H1 (cell line): ENCODE measurements at regions not wholly inside any gene's neighbourhood (a gene's known extent, or its start where the extent isn't known, plus 50 kb on each side); places are given as distances from the start of the nearest gene placed in this dataset.

Experiments used
- CTCF ChIA-PET: fragments of 300-600 bp; sonication (Branson Sonifier 250); formaldehyde crosslinking; loops from one replicate; lab custom pipeline; 2021; ENCODE audit not compliant: partially characterized antibody; lab: Charles Lee
- POLR2A ChIA-PET: fragments of 300-600 bp; sonication (Branson Sonifier 250); formaldehyde crosslinking; loops from one replicate; lab custom pipeline; 2021; ENCODE audit warnings: inconsistent platforms; ENCODE audit not compliant: partially characterized antibody; lab: Charles Lee
- DNase-seq, 2 experiments: peaks; one replicate each; pipeline versions ENCODE4 v3.0.0 to v3.0.0-alpha.2; 2010 to 2022; ENCODE audit warnings: low spot score in 2 of 2, low read depth in 1 of 2, mixed read lengths in 1 of 2
- FAIRE-seq: peaks from 2 replicates; lab custom pipeline; 2011; peaks lifted over from hg19 to GRCh38; lab: Jason Lieb, UNC
- H2AFZ ChIP-seq: 2 replicates; pipeline ENCODE4 v1.8.1; 2012; ENCODE audit warnings: low read length, inconsistent platforms
- H2AK5ac ChIP-seq: 2 replicates; pipeline ENCODE4 v1.6.1; 2013; ENCODE audit warnings: low read depth, low read length
- H2BK120ac ChIP-seq: replicated peaks from 2 replicates; pipeline ENCODE3; 2013; ENCODE audit warnings: low read depth, low read length, inconsistent platforms
- H2BK12ac ChIP-seq: 2 replicates; pipeline ENCODE4 v1.6.1; 2013; ENCODE audit warnings: low read depth, low read length
- H2BK15ac ChIP-seq: 2 replicates; pipeline ENCODE4 v1.6.1; 2013; ENCODE audit warnings: low read length
- H2BK20ac ChIP-seq: 2 replicates; pipeline ENCODE4 v1.6.1; 2013; ENCODE audit warnings: low read length
- H2BK5ac ChIP-seq: 2 replicates; pipeline ENCODE4 v1.6.1; 2013; ENCODE audit warnings: low read depth, low read length
- H3K14ac ChIP-seq: 2 replicates; pipeline ENCODE4 v1.6.1; 2013; ENCODE audit warnings: inconsistent platforms; ENCODE audit not compliant: insufficient read length
- H3K18ac ChIP-seq: 2 replicates; pipeline ENCODE4 v1.6.1; 2013; ENCODE audit warnings: low read length; ENCODE audit errors: extremely low read depth
- H3K23ac ChIP-seq: 2 replicates; pipeline ENCODE4 v1.6.1; 2013; ENCODE audit warnings: inconsistent platforms; ENCODE audit not compliant: insufficient read length
- H3K23me2 ChIP-seq: 2 replicates; pipeline ENCODE4 v1.6.1; 2013; ENCODE audit warnings: low read depth, low read length
- H3K27ac ChIP-seq: 2 replicates; pipeline ENCODE4 v1.6.1; 2011; ENCODE audit warnings: low read depth, low read length, inconsistent platforms
- H3K27me3 ChIP-seq, 4 experiments: replicated peaks in 1 of 4; 1 replicate in 1 of 4; 2 replicates in 3 of 4; pipeline versions ENCODE4 v1.6.1 to v1.8.1; 2011 to 2013; ENCODE audit warnings: low read length in 3 of 4, mild to moderate bottlenecking in 3 of 4, inconsistent platforms in 2 of 4, mixed read lengths in 2 of 4, moderate library complexity in 1 of 4; ENCODE audit not compliant: control insufficient read depth in 3 of 4, insufficient read depth in 3 of 4; ENCODE audit errors: extremely low read depth in 1 of 4
- H3K36me3 ChIP-seq, 4 experiments: 2 replicates each; pipeline versions ENCODE4 v1.6.1 to v1.8.1; 2011 to 2013; ENCODE audit warnings: mild to moderate bottlenecking in 4 of 4, low read length in 3 of 4, moderate library complexity in 2 of 4, control low read depth in 1 of 4, inconsistent platforms in 1 of 4; ENCODE audit not compliant: insufficient read depth in 4 of 4, control insufficient read depth in 2 of 4
- H3K4ac ChIP-seq: replicated peaks from 2 replicates; pipeline ENCODE3; 2013; ENCODE audit warnings: low read length, low read depth, mixed read lengths, inconsistent platforms; ENCODE audit not compliant: insufficient read length
- H3K4me1 ChIP-seq, 4 experiments: replicated peaks in 1 of 4; 1 replicate in 1 of 4; 2 replicates in 3 of 4; pipeline versions ENCODE4 v1.6.1 to v1.8.1; 2011 to 2013; ENCODE audit warnings: low read length in 3 of 4, inconsistent platforms in 2 of 4, mixed read lengths in 1 of 4; ENCODE audit not compliant: insufficient read depth in 4 of 4, control insufficient read depth in 3 of 4
- H3K4me2 ChIP-seq, 2 experiments: 2 replicates each; pipeline versions ENCODE4 v1.6.1 to v1.8.1; 2011 to 2013; ENCODE audit warnings: low read depth in 2 of 2, low read length in 2 of 2, control low read depth in 1 of 2, inconsistent platforms in 1 of 2, mild to moderate bottlenecking in 1 of 2; ENCODE audit not compliant: insufficient read depth in 1 of 2
- H3K4me3 ChIP-seq, 4 experiments: fragments of 200-600, 300-600 bp in 1 of 4; sonication (generic), shearing (Covaris generic), sonication (Bioruptor Twin) in 1 of 4; 2 replicates each; pipeline versions ENCODE4 v1.5.1 to v1.8.1; 2011 to 2016; ENCODE audit warnings: low read length in 4 of 4, low read depth in 3 of 4, control low read depth in 2 of 4, inconsistent platforms in 2 of 4, mild to moderate bottlenecking in 2 of 4, mixed read lengths in 1 of 4, moderate library complexity in 1 of 4; ENCODE audit not compliant: insufficient read depth in 2 of 4; ENCODE audit errors: extremely low read depth in 1 of 4
- H3K56ac ChIP-seq: replicated peaks from 2 replicates; pipeline ENCODE3; 2013; ENCODE audit warnings: low read depth, mild to moderate bottlenecking, mixed read lengths, low read length, inconsistent platforms; ENCODE audit not compliant: insufficient read length
- H3K79me1 ChIP-seq: 2 replicates; pipeline ENCODE4 v1.6.1; 2013; ENCODE audit warnings: low read depth, low read length, control low read depth
- H3K79me2 ChIP-seq, 2 experiments: 2 replicates each; pipeline versions ENCODE4 v1.6.1 to v1.8.1; 2012 to 2013; ENCODE audit warnings: low read length in 2 of 2, mild to moderate bottlenecking in 2 of 2, inconsistent platforms in 1 of 2; ENCODE audit not compliant: insufficient read depth in 2 of 2, control insufficient read depth in 1 of 2
- H3K9ac ChIP-seq, 4 experiments: replicated peaks in 1 of 4; 1 replicate in 1 of 4; 2 replicates in 3 of 4; pipeline versions ENCODE4 v1.6.1 to v1.8.1; 2011 to 2013; ENCODE audit warnings: low read depth in 3 of 4, low read length in 3 of 4, control low read depth in 2 of 4, mild to moderate bottlenecking in 2 of 4, moderate library complexity in 2 of 4, inconsistent platforms in 1 of 4; ENCODE audit errors: extremely low read depth in 1 of 4
- H3K9me3 ChIP-seq, 2 experiments: 2 replicates each; pipeline versions ENCODE4 v1.6.1 to v1.8.1; 2012 to 2013; ENCODE audit warnings: mild to moderate bottlenecking in 2 of 2, moderate library complexity in 2 of 2, control low read depth in 1 of 2, inconsistent platforms in 1 of 2, low read depth in 1 of 2, low read length in 1 of 2, mixed read lengths in 1 of 2; ENCODE audit not compliant: insufficient read depth in 2 of 2
- H4K20me1 ChIP-seq, 2 experiments: replicated peaks in 1 of 2; 2 replicates each; pipeline versions ENCODE3 to v1.8.1; 2011 to 2013; ENCODE audit warnings: inconsistent platforms in 2 of 2, low read length in 2 of 2, mild to moderate bottlenecking in 1 of 2; ENCODE audit not compliant: insufficient read depth in 2 of 2, control insufficient read depth in 1 of 2
- H4K5ac ChIP-seq: 2 replicates; pipeline ENCODE4 v1.6.1; 2013; ENCODE audit warnings: low read length, low read depth, mixed read lengths, inconsistent platforms; ENCODE audit not compliant: insufficient read length
- H4K8ac ChIP-seq: 2 replicates; pipeline ENCODE4 v1.8.0; 2013; ENCODE audit warnings: mild to moderate bottlenecking, moderate library complexity, low read length, inconsistent platforms; ENCODE audit not compliant: insufficient read depth; ENCODE audit errors: extremely low read depth
- H4K91ac ChIP-seq: replicated peaks from 2 replicates; pipeline ENCODE3; 2013; ENCODE audit warnings: low read length, mixed read lengths, inconsistent platforms; ENCODE audit not compliant: insufficient read length
- TAF7 ChIP-seq: optimal IDR thresholded peaks from 2 replicates; pipeline ENCODE3; 2011; ENCODE audit warnings: low read depth, mild to moderate bottlenecking, inconsistent platforms, low read length, moderate library complexity, borderline replicate concordance
- WGBS, 2 experiments: shearing (Covaris generic) in 1 of 2; methylation state at CpG; one replicate each; pipeline versions ENCODE4 v1.1.6 to v1.1.7; 2013 to 2015; ENCODE audit warnings: low lambda C conversion rate in 2 of 2, mixed read lengths in 2 of 2, inconsistent platforms in 1 of 2, low coverage in 1 of 2, missing lambda C conversion rate in 1 of 2; ENCODE audit not compliant: insufficient replicate concordance in 2 of 2, insufficient coverage in 1 of 2, insufficient read length in 1 of 2; ENCODE audit errors: extremely low coverage in 1 of 2, missing lambda C conversion rate in 1 of 2; 5-methylcytosine and 5-hydroxymethylcytosine counted together

DNA sequence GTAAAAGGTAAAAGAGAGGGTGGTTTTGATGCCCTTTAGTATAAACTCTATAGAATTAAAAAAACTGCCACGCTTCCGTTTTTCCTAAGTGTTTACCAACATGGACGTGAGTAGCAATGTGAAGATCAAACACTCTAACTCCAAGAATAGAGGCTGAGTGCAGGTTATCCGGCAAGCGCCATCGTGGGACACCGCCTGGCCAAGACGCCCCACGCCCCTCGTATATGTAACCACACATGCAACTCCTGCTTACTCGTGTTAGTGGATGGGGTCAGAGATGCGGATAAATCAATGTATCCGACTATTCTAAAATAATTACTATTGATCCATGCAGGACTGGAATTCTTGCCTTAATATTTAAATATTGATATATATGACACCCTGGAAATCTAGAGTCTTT is 741.3 kb downstream of the GALR1 start:
- Histone ChIP-seq H3K23ac (no peak overlapping the region), H4K20me1 (no peaks in the 10 kb centered on the region), H3K4me2 (no peak overlapping the region), H2BK20ac (no peak overlapping the region), H3K18ac (no peak overlapping the region), H3K4ac (no peak overlapping the region), H3K9me3 (no peaks in the 10 kb centered on the region), H3K27me3 (no peaks in the 10 kb centered on the region), H3K14ac (no peak overlapping the region), H3K4me3 (no peak overlapping the region), H3K79me1 (no peaks in the 10 kb centered on the region), H2BK15ac (no peak overlapping the region), H4K8ac (no peak overlapping the region), H3K23me2 (no peaks in the 10 kb centered on the region), H3K79me2 (no peaks in the 10 kb centered on the region), H2BK5ac (no peak overlapping the region), H3K4me1 (no peaks in the 10 kb centered on the region), H3K9ac (no peak overlapping the region), H2BK120ac (no peak overlapping the region), H4K91ac (no peak overlapping the region), H2AFZ (no peak overlapping the region), H3K27ac (no peak overlapping the region), H3K36me3 (no peaks in the 10 kb centered on the region), H2AK5ac (no peak overlapping the region), H3K56ac (no peak overlapping the region), H2BK12ac (no peak overlapping the region), H4K5ac (no peak overlapping the region)
- CTCF ChIA-PET: no interaction called here
- DNase-seq: no peak
- 96% methylated on average over 13 of the region's 13 CpGs; no CpG with 5 or more reads in 1 of the 2 experiments for WGBS, 2 experiments
- no peak for FAIRE-seq
- POLR2A ChIA-PET: no interaction called here
- TF ChIP-seq TAF7: no peak
